HL-60 (cell line): ENCODE measurements at regions not wholly inside any gene's neighbourhood (a gene's known extent, or its start where the extent isn't known, plus 50 kb on each side); places are given as distances from the start of the nearest gene placed in this dataset.

Experiments used
- CTCF ChIP-seq: IDR thresholded peaks from one replicate; pipeline ENCODE4 v1.5.1; 2011; ENCODE audit warnings: low read length, control low read depth, inconsistent platforms; ENCODE audit not compliant: insufficient read depth
- POLR2AphosphoS5 ChIP-seq: IDR thresholded peaks from 2 replicates; pipeline ENCODE4 v1.6.1; 2012; ENCODE audit warnings: low read depth

GRCh38 chr15:69703532-69704187, 251.0 kb downstream of the RPLP1 start:
- TF ChIP-seq CTCF (no peak), POLR2AphosphoS5 (no peak)
